ENCODE measurements at regions not wholly inside any gene's neighbourhood (a gene's known extent, or its start where the extent isn't known, plus 50 kb on each side); places are given as distances from the start of the nearest gene placed in this dataset.
"Not testable (repeated sequence)": the region's sequence is repeated elsewhere in the genome, so short reads cannot be mapped to it uniquely, and the experiment has no call there.

- no peak for DNase-seq (ENCODE audit: low read depth in 3 of 3)
These were observed 226.0 kb upstream of the SLC35G4 start for GRCh38 chr18:11383381-11383780.

- no peak for DNase-seq (ENCODE audit: low read depth in 3 of 3)
These were observed 228.4 kb upstream of the SLC35G4 start for GRCh38 chr18:11380968-11381367.

DNA sequence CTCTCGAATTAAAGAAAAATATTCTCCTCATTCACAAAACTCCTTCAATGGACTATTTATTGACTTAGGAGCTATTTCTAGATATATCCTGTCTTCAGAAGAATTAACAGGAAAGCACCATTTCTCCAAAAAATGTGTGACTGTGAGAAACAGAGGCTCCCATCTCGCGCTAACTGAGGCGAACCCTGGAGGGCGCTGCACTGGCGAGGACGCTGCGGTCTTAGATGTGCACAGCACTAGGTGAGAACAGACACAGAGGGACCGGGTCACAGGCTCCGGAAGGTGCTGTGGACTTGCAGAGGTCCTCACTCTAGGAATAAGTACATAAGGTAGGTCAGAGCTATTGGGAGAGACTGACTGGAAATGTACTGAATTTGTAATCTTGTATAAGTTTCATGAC, 229.7 kb upstream of the SLC35G4 start:
- no peak for DNase-seq (ENCODE audit: low read depth in 3 of 3)

DNA sequence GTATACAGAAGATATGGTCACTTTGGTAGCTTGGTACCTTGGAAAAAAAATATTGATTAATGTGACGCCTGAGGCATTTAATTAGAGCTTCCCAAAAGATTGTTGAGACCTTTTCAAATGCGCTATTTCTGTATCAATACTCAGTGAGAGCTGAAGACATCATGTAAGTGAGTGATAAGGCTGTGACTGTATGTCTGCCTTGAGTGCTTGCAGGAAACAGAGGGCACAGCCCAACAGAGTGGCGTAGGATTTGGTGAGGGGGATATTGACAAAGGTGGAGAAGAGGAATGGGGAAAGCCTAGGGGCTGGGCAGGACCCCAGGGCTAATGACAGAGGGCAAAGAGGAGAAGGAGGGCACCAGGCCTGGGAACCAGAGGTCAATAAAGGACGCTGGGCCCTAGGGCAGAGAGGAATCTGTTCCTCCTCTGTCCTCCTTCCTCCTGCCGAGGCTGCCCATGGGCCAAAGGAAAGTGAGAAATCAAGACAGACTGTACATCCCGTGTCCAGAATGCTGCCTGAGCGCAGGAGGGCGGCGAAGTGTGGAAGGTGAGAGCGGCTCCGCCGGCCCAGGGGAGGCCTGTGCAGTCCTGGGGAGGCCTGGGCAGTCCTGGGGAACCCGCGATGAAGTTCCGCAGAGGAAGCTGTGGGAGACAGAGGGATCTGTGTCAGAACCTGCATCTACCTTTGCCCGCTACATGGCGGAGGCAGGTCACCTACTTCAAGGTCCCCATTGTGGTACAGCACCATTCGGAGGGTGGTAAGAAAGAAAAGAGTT, 228.6 kb upstream of the PIEZO2 start:
- no peak for DNase-seq (ENCODE audit: low read depth in 3 of 3)

- DNase-seq (ENCODE audit: low read depth in 3 of 3) = no peak
These were observed 222.8 kb upstream of the PIEZO2 start for GRCh38 chr18:11372163-11372562.

GRCh38 chr18:11369556-11369955, 220.2 kb upstream of the PIEZO2 start:
- no peak for DNase-seq (ENCODE audit: low read depth in 3 of 3)

- DNase-seq (ENCODE audit: low read depth in 3 of 3) = no peak
These were observed 218.7 kb upstream of the PIEZO2 start for GRCh38 chr18:11368020-11368419.

GRCh38 chr18:11367351-11367750, 218.0 kb upstream of the PIEZO2 start:
- no peak for DNase-seq (ENCODE audit: low read depth in 3 of 3)

GRCh38 chr18:11366410-11366809, 217.0 kb upstream of the PIEZO2 start:
- DNase-seq (ENCODE audit: low read depth in 3 of 3) = no peak

DNA sequence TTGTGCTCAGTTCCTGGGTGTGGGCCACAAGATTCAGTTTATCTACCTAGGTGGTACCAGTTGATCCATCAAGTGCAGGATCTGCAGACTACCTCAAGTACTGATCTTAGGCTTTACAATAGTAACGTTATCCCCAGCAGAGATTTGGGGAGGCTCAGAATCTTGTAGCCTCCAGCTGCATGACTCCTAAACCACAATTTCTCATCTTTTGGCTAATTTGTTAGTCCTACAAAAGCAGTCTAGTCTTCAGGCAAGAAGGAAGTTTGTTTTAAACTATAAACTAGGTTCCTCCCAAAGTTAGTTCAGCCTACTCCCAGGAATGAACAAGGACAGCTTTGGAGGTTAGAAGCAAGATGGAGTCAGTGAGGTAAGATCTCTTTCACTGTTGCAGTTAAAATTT, 213.5 kb upstream of the PIEZO2 start:
- DNase-seq (ENCODE audit: low read depth in 3 of 3) = no peak

DNA sequence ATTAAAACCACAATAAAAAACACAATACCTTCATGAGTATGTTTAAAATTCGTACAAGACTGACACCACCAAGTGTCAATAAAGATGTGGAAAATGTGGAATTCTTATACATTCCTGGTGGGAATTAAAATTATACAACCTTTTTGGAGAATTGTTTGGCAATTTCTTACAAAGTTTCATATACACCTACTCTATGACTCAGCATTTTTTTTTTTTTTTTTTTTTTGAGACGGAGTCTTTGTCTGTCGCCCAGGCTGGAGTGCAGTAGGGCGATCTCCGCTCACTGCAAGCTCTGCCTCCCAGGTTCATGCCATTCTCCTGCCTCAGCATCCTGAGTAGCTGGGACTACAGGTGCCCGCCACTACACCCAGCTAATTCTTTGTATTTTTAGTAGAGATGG, 212.5 kb upstream of the PIEZO2 start:
- not testable (repeated sequence) for DNase-seq (ENCODE audit: low read depth in 3 of 3)

- DNase-seq (ENCODE audit: low read depth in 3 of 3) = no peak
These were observed 208.3 kb upstream of the PIEZO2 start for GRCh38 chr18:11357678-11358077.

GRCh38 chr18:11344576-11344975, 195.2 kb upstream of the PIEZO2 start:
- not testable (repeated sequence) for DNase-seq (ENCODE audit: low read depth in 3 of 3)

GRCh38 chr18:11343096-11343495, 193.7 kb upstream of the PIEZO2 start:
- no peak for DNase-seq (ENCODE audit: low read depth in 3 of 3)

GRCh38 chr18:11342115-11342514, 192.7 kb upstream of the PIEZO2 start:
- not testable (repeated sequence) for DNase-seq (ENCODE audit: low read depth in 3 of 3)

DNA sequence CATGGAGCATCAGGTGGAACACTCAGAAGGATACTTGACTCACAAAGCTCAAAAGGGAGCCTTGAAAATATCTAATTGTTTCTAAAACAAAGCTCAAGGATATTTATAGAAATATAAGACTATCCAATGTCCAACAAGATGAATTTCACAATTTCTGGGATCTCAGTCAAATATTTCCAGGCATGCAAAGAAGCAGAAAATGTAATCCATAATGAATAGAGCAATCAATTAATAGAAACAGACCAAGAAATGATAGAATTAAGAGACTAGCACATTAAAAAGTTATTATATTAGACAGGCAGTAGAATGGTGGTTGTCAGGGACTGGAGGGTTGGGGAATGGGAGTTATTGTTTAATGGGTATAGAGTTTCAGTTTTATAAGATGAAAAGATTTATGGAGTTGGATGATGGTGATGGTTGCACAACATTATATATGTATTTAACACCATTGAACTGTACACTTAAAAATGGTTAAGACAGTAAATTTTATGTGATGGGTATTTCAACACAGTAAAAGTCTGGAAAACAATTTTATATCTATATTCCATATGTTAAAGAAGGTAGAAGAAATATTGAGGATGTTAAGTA, 189.9 kb upstream of the PIEZO2 start:
- no peak for DNase-seq (ENCODE audit: low read depth in 3 of 3)

GRCh38 chr18:11336241-11336640, 186.9 kb upstream of the PIEZO2 start:
- no peak for DNase-seq (ENCODE audit: low read depth in 3 of 3)

GRCh38 chr18:11327391-11328009, 178.1 kb upstream of the PIEZO2 start:
- DNase-seq (ENCODE audit: low read depth in 3 of 3) = no peak

DNA sequence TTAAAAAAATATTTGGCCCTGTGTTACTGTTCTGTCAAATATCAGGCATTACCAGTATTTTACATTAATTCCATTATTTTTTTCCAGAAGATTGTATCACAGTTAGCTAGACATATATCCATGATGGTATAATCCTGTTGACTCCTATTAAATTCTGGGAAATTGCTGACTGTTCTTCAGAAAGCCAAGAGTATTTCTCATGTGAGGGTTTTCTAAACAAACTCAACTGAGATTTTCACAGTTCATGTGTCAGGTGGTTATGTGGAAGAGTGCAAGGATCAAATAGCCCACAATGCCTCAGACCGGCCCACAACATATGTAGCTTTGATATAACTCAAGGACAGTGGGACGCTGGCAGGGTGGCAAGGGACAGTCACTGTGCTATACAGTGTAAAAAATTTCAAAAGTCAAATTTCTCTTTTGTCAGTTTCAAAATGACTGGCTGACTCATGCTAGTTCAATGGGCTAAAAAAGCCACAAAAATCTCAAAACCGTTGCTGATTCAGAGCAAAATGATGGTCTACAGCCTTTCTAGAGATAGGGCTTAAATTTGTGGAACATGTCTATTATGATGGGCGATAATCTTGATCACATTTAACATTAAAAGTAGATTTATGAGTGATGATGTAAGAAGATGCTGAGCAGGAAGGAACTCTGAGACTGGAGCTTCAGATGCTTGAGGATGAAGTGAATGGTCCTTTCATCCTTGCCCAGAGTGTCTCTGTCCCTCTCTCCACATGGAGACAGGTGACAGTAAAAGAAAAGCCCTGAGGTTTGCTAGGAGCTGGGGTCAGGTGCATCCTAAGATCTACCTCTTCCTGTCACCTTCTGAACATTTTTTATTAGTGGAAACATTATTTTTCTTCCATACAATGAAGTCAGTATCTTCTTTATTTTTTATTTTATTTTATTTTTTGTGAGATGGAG, 175.8 kb upstream of the PIEZO2 start:
- peak in 1 of 3 donors; percentile 3 for DNase-seq (ENCODE audit: low read depth in 3 of 3)

DNA sequence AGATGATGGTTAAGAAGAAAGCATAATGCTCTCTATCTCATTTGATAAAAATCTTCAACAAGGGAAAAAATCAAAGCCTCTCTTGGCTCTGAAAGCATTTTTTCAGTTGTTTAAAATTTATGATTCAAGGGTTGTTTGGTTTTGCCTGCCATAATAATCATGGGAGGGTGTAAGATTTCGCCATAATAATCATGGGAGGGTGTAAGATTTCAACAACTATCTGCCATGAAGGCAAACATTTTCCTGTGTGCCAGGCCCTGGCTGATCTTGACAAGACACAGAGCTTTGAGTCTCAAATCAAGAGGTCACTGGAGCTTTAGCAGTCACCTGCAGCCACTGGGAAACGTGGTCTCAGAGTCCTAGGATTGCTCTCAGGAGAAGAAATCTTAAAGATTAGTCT, 175.1 kb upstream of the PIEZO2 start:
- no peak for DNase-seq (ENCODE audit: low read depth in 3 of 3)

DNA sequence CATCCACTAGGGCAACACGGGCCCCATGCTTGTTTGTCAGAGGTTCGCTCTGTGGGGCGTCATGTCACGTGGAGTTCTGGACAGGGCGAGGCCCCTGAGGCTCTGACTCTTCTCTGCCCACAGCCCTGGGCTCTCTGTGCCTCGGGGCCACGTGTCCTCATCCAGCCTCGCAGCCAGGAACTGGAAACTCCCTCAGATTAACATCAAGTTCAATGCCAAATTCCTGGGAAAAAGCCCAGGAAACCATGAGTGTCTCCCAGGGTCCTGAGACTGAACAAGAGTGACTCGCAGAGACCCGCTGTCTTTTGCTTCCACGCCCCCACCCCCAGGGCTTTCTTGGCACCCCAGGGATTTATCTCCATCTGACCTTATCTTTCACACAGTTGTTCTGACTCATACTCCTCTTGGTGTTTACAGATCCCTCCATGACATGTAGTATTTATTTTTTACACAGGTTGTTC, 174.0 kb upstream of the PIEZO2 start:
- no peak for DNase-seq (ENCODE audit: low read depth in 3 of 3)

GRCh38 chr18:11322716-11323115, 173.3 kb upstream of the PIEZO2 start:
- DNase-seq (ENCODE audit: low read depth in 3 of 3) = no peak
